HG03439 (cell line): ENCODE measurements at regions not wholly inside any gene's neighbourhood (a gene's known extent, or its start where the extent isn't known, plus 50 kb on each side); places are given as distances from the start of the nearest gene placed in this dataset.

Source experiments
- ATAC-seq: cut with Tn5 transposase; IDR thresholded peaks from one replicate; pipeline ENCODE4 v1.9.1; 2021; ENCODE audit warnings: mild to moderate bottlenecking, moderate library complexity; ENCODE audit not compliant: unreplicated experiment

DNA sequence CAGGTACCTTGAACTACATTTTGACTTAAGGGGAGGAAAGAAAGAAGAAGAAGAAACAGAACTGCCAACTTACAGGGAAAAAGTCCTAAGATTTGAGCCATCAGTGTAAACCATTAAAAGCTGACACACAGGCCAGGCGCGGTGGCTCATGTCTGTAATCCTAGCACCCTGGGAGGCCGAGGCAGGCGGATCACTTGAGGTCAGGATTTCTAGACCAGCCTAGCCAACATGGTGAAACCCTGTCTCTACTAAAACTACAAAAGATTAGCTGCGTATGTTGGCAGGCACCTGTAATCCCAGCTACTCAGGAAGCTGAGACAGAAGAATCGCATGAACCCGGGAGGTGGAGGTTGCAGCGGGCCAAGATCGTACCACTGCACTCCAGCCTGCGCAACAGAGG lies 389.7 kb upstream of the FAM241A start:
- no peak for ATAC-seq

GRCh38 chr4:111761531-111761930 lies 383.7 kb upstream of the FAM241A start:
- ATAC-seq, result no peak

DNA sequence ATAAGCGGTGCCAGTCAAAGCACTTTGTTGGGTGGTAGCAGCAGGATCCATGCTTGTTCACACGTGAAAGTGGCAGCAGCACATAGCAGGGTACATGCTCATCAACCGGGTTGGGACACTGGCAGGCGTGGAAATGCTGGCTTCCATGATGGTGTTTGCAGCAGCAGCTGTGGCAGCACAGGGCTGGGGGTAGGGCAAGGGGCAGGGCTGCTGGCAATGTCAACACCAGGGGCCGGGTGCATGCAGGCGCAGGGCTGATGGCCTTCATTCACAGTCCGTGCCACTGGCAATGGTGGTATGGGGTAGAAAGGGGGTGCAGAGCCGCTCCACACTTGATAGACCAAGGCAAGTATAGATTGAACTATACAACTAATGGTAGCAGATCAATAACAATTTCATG lies 374.7 kb upstream of the FAM241A start:
- no peak for ATAC-seq

GRCh38 chr4:111773858-111774257 lies 371.4 kb upstream of the FAM241A start:
- no peak for ATAC-seq

GRCh38 chr4:111775556-111776297 lies 369.5 kb upstream of the FAM241A start:
- no peak for ATAC-seq

DNA sequence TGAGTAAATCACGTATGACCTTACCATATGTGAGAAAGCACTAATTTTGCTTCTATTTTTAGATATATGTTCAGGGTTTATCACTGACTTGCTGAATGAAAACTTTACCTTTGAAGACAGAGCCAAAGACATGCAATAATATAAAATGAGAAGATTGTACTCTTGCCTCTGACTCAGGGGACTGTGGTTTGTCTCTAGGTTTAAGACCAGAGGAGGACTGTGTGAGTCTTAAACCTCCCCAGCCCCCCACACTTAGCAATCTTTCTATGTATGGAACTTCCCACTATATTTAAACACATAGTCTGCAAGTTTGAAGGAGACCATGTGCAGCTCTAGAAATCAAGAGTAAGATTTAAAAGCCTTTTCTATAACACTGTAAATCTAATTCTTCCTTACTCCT lies 368.7 kb upstream of the FAM241A start:
- ATAC-seq, result no peak

GRCh38 chr4:111778543-111778942 lies 366.7 kb upstream of the FAM241A start:
- no peak for ATAC-seq

DNA sequence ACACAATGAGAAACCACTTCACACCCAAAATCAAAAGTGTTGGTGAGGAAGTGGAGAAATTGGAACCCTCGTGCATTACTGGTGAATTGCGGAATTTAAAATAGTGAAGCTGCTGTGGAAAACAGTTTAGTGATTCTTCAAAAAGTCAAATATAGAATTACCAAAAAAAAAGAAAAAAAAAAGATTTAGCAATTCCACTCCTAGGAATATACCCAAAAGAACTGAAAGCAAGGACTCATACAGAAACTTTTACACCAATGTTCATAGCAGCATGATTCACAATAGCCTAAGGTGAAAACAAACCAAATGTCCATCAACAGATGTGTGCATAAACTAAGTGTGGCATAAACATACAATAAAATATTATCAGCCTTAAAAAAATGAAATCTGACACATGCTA lies 364.3 kb upstream of the FAM241A start:
- no peak for ATAC-seq

DNA sequence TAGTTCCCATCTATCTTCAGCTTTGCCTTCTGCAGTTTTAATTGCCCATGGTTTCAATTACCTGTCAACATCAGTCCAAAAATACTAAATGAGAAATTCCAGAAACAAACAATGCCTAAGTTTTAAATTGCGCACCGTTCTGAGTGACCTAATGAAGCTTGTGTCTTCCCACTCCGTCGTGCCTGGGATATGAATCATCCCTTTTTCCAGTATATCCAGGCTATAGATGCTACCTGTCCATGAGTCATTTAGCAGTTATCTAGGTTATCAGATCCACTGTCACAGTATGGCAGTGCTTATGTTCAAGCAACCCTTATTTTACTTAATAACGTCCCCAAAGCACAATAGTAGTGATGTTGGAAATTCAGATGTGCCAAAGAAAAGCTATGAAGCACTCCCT lies 363.6 kb upstream of the FAM241A start:
- no peak for ATAC-seq

GRCh38 chr4:111788099-111788498 lies 357.2 kb upstream of the FAM241A start:
- ATAC-seq, result no peak

DNA sequence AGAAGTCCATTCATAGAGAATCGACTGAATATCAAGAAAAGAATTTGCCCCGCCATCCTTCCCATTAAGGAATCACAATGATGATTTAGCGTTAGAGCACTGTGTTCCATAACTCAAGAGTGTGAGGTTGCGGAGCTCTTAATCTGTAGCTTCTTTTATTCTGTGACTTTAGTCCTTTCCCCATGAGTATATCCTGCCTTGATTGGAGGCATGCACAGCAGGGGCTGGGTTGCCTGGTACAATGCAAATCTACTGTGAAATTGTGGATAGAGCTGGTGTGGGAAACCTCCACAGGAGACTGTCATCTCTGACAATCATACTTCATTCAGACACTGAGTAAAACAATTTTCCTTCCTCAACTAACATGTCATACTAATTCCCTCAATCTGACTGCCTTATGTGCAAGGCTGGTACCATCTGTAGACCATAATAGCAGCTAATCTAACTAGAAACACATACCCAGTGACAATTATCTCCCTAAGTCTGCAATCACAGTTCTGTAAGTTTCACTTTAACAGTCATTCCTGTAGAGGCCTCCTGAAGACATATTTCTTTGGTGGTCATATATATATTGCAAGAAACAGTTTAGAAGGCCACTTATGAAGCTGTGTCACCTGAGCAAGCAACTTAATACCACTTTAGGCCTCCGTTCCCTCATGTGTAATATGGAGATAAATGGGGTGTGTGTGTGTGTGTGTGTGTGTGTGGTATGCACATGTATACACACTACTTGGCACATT lies 355.2 kb upstream of the FAM241A start:
- ATAC-seq, result no peak

- ATAC-seq, result no peak
Measured at GRCh38 chr4:111792632-111793031, 352.6 kb upstream of the FAM241A start.

GRCh38 chr4:111793433-111794091 lies 351.7 kb upstream of the FAM241A start:
- ATAC-seq, result no peak

- ATAC-seq, result no peak
Measured at GRCh38 chr4:111797455-111798163, 347.6 kb upstream of the FAM241A start.

DNA sequence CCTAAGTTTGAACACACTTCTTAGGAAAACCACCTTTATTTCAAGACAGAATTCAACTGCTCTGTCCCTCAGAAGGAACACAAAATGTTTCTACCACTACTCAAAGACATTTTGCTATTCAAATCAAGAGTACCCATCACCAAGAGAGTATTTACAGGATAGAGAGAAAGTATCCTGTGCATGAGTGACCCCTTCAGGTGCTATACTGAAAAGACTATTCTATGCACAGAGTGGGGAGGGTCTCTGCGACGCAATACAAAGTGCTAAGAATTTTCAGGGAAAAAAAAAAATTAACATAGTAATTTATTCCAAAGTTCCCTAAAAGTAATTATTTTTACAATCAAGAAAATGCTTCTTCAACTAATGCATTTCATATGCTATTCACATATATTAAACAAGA lies 346.4 kb upstream of the FAM241A start:
- ATAC-seq, result no peak

GRCh38 chr4:111800551-111800950 lies 344.7 kb upstream of the FAM241A start:
- no peak for ATAC-seq

DNA sequence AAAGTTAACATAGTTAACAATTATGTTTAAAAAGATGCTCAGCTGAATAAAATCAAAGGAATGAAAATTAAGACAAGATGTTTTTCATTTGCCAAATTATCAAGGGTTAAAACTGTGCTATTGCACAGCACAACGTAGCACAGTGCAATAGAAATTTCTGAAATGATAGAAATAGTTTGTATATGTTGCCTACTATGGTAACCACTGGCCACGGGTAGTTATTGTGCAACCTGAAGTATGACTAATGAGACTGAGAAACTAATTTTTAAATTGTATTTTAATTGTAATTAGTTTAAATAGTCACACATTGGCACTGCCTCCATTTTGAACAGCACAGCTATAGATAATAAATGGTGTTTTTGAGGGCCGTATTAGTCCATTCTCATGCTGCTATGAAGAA lies 343.1 kb upstream of the FAM241A start:
- no peak for ATAC-seq

GRCh38 chr4:111806331-111806730 lies 338.9 kb upstream of the FAM241A start:
- ATAC-seq, result no peak

DNA sequence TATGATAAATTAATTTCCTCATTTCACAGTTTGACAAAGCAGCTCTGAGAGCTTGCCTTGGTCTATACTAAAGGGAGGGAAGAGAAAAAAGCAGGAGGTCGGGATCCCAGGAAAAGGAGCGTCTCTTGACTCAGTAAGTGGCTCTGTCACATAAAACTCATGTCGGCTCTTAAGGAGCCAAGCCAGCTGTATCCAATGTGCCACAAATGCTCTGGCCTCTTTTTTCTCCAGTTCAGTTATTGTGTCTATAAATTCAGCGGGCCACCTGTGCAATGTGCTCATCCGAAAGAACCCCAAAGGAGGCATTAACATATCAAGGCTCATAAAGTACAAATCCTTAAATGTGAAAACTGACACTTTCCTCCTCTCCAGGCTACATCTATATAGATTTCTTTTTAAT lies 337.7 kb upstream of the FAM241A start:
- ATAC-seq, result no peak

DNA sequence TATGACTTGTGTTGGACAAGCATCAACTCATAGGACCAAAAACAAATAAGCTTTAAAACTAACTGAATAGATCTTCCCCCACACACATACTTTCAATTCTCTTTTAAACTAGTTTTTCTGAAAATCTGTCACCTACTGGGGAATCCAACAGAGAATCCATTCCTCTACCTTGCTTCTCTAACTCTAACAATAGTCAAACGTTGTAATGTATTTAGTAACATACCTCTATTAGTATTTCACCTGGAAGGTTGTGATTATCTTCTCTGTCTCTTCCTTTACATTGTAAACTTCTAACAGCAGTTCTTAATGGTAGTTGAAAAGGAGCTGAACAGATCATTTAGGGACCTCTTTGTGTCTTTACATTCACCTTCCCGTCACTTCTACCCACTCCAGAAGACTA lies 337.1 kb upstream of the FAM241A start:
- no peak for ATAC-seq

- no peak for ATAC-seq
Measured at GRCh38 chr4:111811661-111812060, 333.6 kb upstream of the FAM241A start.
